ENCODE measurements at regions not wholly inside any gene's neighbourhood (a gene's known extent, or its start where the extent isn't known, plus 50 kb on each side); places are given as distances from the start of the nearest gene placed in this dataset.

DNA sequence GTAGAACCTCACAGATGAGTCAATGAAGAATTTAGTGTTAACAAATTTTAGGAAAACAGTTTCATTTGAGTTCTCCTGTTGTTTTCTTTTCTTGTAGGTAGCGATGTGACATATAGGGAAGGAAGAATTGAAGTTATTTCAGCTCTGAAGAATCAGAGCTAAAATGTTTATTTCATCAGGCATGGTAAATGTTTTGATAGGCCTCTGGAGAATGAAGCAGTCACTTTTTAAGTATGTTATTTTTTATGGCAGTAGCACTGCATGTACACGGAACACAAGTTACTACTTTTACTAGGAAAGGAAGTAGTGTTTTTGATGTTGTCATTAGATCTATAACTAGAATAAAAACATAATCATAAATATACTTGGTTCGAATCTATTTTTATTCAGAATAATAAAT is 1357.3 kb upstream of the CITED2 start:
- no peak overlapping the region for H3K27ac ChIP-seq (ENCODE audit: low read depth, low read length)
- Mint-ChIP-seq H3K27ac (no peak overlapping the region), H3K4me3 (no peak overlapping the region), H3K4me1 (peaks cover 4% of the 10 kb centered on the region), H3K9me3 (no peaks in the 10 kb centered on the region), H3K27me3 (ENCODE audit: insufficient read depth) (no peaks in the 10 kb centered on the region), H3K36me3 (ENCODE audit: low read depth) (no peaks in the 10 kb centered on the region)
- no peaks in the 10 kb centered on the region for H3K4me1 ChIP-seq (ENCODE audit: control insufficient read depth, insufficient read depth, low read length)
- no peak overlapping the region for H3K9ac ChIP-seq (ENCODE audit: extremely low read depth, low read length, poor library complexity, severe bottlenecking)
- WGBS, 2 experiments (ENCODE audit: insufficient coverage in 1 of 2, insufficient read length in 1 of 2) = 100% methylated on average over 1 of the region's 3 CpGs; no CpG with 5 or more reads in 1 of the 2 experiments
- TF ChIP-seq, protein P1, sequence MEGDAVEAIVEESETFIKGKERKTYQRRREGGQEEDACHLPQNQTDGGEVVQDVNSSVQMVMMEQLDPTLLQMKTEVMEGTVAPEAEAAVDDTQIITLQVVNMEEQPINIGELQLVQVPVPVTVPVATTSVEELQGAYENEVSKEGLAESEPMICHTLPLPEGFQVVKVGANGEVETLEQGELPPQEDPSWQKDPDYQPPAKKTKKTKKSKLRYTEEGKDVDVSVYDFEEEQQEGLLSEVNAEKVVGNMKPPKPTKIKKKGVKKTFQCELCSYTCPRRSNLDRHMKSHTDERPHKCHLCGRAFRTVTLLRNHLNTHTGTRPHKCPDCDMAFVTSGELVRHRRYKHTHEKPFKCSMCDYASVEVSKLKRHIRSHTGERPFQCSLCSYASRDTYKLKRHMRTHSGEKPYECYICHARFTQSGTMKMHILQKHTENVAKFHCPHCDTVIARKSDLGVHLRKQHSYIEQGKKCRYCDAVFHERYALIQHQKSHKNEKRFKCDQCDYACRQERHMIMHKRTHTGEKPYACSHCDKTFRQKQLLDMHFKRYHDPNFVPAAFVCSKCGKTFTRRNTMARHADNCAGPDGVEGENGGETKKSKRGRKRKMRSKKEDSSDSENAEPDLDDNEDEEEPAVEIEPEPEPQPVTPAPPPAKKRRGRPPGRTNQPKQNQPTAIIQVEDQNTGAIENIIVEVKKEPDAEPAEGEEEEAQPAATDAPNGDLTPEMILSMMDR (conservative IDR thresholded peaks at IDR 0.05) = no peak
- DNase-seq = no peak
- H3K36me3 ChIP-seq (ENCODE audit: control insufficient read depth, insufficient read depth, low read length) = no peaks in the 10 kb centered on the region
- no peaks in the 10 kb centered on the region for H3K9me3 ChIP-seq (ENCODE audit: control insufficient read depth, low read length)
- H3K4me3 ChIP-seq (ENCODE audit: low read length) = no peak overlapping the region
- no peaks in the 10 kb centered on the region for H3K27me3 ChIP-seq (ENCODE audit: control insufficient read depth, insufficient read depth, low read length, poor library complexity, severe bottlenecking)

DNA sequence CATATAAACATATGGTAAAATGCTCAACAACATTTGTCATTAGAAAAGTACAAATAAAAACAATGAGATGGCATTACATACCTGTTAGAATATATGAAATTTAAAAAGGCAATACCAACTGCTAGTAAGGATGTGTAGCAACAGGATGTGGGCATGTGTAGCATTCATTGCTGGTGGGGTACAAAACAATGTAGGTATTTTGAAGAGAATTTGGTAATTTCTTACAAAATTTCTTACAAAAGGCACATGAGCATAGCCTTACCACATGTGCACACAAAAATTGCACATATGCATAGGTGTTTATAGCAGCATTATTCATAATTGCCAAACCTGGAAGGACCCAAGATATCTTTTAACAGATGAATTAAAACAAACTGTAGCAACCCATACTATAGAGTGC is 1355.1 kb upstream of the CITED2 start:
- no peak overlapping the region for H3K9ac ChIP-seq (ENCODE audit: extremely low read depth, low read length, poor library complexity, severe bottlenecking)

DNA sequence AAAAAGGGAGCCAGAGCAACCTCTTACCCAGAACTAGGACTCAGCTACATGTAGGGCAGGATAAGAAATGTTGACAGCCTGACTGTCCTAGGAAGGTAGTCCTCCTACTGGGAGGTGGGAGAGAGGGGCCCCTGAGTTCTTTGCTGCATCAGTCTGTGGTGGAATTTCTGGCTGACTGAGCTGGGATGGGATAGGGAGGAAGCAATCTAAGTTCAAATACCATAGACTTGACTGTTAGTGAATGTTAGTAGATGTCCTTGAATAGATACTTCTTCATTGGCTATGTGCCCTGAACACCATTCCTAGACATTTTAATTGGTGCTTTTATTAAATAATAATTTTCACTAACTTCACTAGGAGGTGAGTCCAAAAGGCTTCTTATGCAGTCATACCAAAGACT is 1343.6 kb upstream of the CITED2 start:
- Histone ChIP-seq H3K27ac (ENCODE audit: low read depth, low read length) (no peak overlapping the region), H3K9ac (ENCODE audit: extremely low read depth, low read length, poor library complexity, severe bottlenecking) (no peak overlapping the region), H3K4me3 (ENCODE audit: low read length) (no peak overlapping the region), H3K9me3 (ENCODE audit: control insufficient read depth, low read length) (no peaks in the 10 kb centered on the region), H3K4me1 (ENCODE audit: control insufficient read depth, insufficient read depth, low read length) (no peaks in the 10 kb centered on the region), H3K27me3 (ENCODE audit: control insufficient read depth, insufficient read depth, low read length, poor library complexity, severe bottlenecking) (no peaks in the 10 kb centered on the region), H3K36me3 (ENCODE audit: control insufficient read depth, insufficient read depth, low read length) (no peaks in the 10 kb centered on the region)
- H3K27me3 Mint-ChIP-seq (ENCODE audit: insufficient read depth) = no peaks in the 10 kb centered on the region
- TF ChIP-seq, protein P1 (conservative IDR thresholded peaks at IDR 0.05) = no peak
- peaks cover 5% of the 10 kb centered on the region for H3K9me3 Mint-ChIP-seq
- H3K4me1 Mint-ChIP-seq = no peaks in the 10 kb centered on the region
- no peak for DNase-seq
- no peak overlapping the region for H3K4me3 Mint-ChIP-seq
- no peak overlapping the region for H3K27ac Mint-ChIP-seq
- no peaks in the 10 kb centered on the region for H3K36me3 Mint-ChIP-seq (ENCODE audit: low read depth)

More for the DNA sequence above, 1355.1 kb upstream of the CITED2 start:
- no peaks in the 10 kb centered on the region for H3K4me1 ChIP-seq (ENCODE audit: control insufficient read depth, insufficient read depth, low read length)
- no peaks in the 10 kb centered on the region for H3K27me3 ChIP-seq (ENCODE audit: control insufficient read depth, insufficient read depth, low read length, poor library complexity, severe bottlenecking)
- H3K9me3 ChIP-seq (ENCODE audit: control insufficient read depth, low read length) = no peaks in the 10 kb centered on the region
- no peak overlapping the region for H3K27ac ChIP-seq (ENCODE audit: low read depth, low read length)
- Mint-ChIP-seq H3K4me1 (peaks cover 4% of the 10 kb centered on the region), H3K27me3 (ENCODE audit: insufficient read depth) (no peaks in the 10 kb centered on the region), H3K9me3 (no peaks in the 10 kb centered on the region), H3K4me3 (no peak overlapping the region), H3K27ac (no peak overlapping the region), H3K36me3 (ENCODE audit: low read depth) (no peaks in the 10 kb centered on the region)
- no peak overlapping the region for H3K4me3 ChIP-seq (ENCODE audit: low read length)
- TF ChIP-seq, protein P1 (conservative IDR thresholded peaks at IDR 0.05) = no peak
- DNase-seq = no peak
- H3K36me3 ChIP-seq (ENCODE audit: control insufficient read depth, insufficient read depth, low read length) = no peaks in the 10 kb centered on the region

Data from endodermal cell (in vitro differentiated cells).